GM19025 (cell line): ENCODE measurements at regions not wholly inside any gene's neighbourhood (a gene's known extent, or its start where the extent isn't known, plus 50 kb on each side); places are given as distances from the start of the nearest gene placed in this dataset.
"Not testable (repeated sequence)": the region's sequence is repeated elsewhere in the genome, so short reads cannot be mapped to it uniquely, and the experiment has no call there.

Experiments
- ATAC-seq: cut with Tn5 transposase; IDR thresholded peaks from one replicate; pipeline ENCODE4 v1.9.1; 2021; ENCODE audit warnings: mild to moderate bottlenecking, low read depth, moderate library complexity; ENCODE audit not compliant: unreplicated experiment

GRCh38 chr3:66836363-66837152, 161.5 kb upstream of the KBTBD8 start:
- no peak for ATAC-seq

- no peak for ATAC-seq
These were observed 159.4 kb upstream of the KBTBD8 start for GRCh38 chr3:66838704-66839103.

GRCh38 chr3:66839508-66839907, 158.6 kb upstream of the KBTBD8 start:
- no peak for ATAC-seq

- not testable (repeated sequence) for ATAC-seq
These were observed 155.2 kb upstream of the KBTBD8 start for GRCh38 chr3:66842761-66843464.

- no peak for ATAC-seq
These were observed 146.1 kb upstream of the KBTBD8 start for GRCh38 chr3:66851894-66852613.

GRCh38 chr3:66854601-66855151, 143.4 kb upstream of the KBTBD8 start:
- no peak for ATAC-seq

- peak; percentile 84 for ATAC-seq
These were observed 141.6 kb upstream of the KBTBD8 start for GRCh38 chr3:66856533-66856932.

- no peak for ATAC-seq
These were observed 139.3 kb upstream of the KBTBD8 start for GRCh38 chr3:66858656-66859381.

- no peak for ATAC-seq
These were observed 137.3 kb upstream of the KBTBD8 start for GRCh38 chr3:66860771-66861170.

GRCh38 chr3:66863205-66864111, 134.6 kb upstream of the KBTBD8 start:
- ATAC-seq, result no peak

- ATAC-seq, result no peak
These were observed 113.4 kb upstream of the KBTBD8 start for GRCh38 chr3:66884659-66885058.

- ATAC-seq, result no peak
These were observed 112.6 kb upstream of the KBTBD8 start for GRCh38 chr3:66885326-66886000.

GRCh38 chr3:66889750-66890494, 108.2 kb upstream of the KBTBD8 start:
- ATAC-seq, result peak; percentile 46

GRCh38 chr3:66898155-66898554, 100.0 kb upstream of the KBTBD8 start:
- no peak for ATAC-seq

GRCh38 chr3:66904336-66904735, 93.8 kb upstream of the KBTBD8 start:
- no peak for ATAC-seq

GRCh38 chr3:66904831-66905493, 93.1 kb upstream of the KBTBD8 start:
- no peak for ATAC-seq

- ATAC-seq, result no peak
These were observed 91.0 kb upstream of the KBTBD8 start for GRCh38 chr3:66907136-66907535.
